ENCODE measurements at regions not wholly inside any gene's neighbourhood (a gene's known extent, or its start where the extent isn't known, plus 50 kb on each side); places are given as distances from the start of the nearest gene placed in this dataset.

- peak; percentile 100 for DNase-seq (ENCODE audit: low read depth)
- TF ChIP-seq CTCF (IDR thresholded peaks at IDR 0.05; ENCODE audit: insufficient read depth, low read length), result no peak
- peak overlapping the region; percentile 11 for H3K4me3 ChIP-seq (ENCODE audit: low read depth, low read length)
These were observed 648.7 kb upstream of the CCDC54 start for GRCh38 chr3:106728315-106729098.

GRCh38 chr3:106729481-106729880 is 647.8 kb upstream of the CCDC54 start:
- H3K4me3 ChIP-seq (ENCODE audit: low read depth, low read length), result no peak overlapping the region
- no peak for DNase-seq (ENCODE audit: low read depth)
- TF ChIP-seq CTCF (IDR thresholded peaks at IDR 0.05; ENCODE audit: insufficient read depth, low read length), result no peak

GRCh38 chr3:106731230-106731629 is 646.0 kb upstream of the CCDC54 start:
- DNase-seq (ENCODE audit: low read depth), result no peak
- TF ChIP-seq CTCF (IDR thresholded peaks at IDR 0.05; ENCODE audit: insufficient read depth, low read length), result no peak
- H3K4me3 ChIP-seq (ENCODE audit: low read depth, low read length), result no peak overlapping the region

GRCh38 chr3:106734712-106735111 is 642.5 kb upstream of the CCDC54 start:
- no peak for TF ChIP-seq CTCF (IDR thresholded peaks at IDR 0.05; ENCODE audit: insufficient read depth, low read length)
- no peak for DNase-seq (ENCODE audit: low read depth)
- no peak overlapping the region for H3K4me3 ChIP-seq (ENCODE audit: low read depth, low read length)

GRCh38 chr3:106737265-106737664 is 640.0 kb upstream of the CCDC54 start:
- TF ChIP-seq CTCF (IDR thresholded peaks at IDR 0.05; ENCODE audit: insufficient read depth, low read length), result no peak
- no peak for DNase-seq (ENCODE audit: low read depth)

GRCh38 chr3:106740116-106740515 is 637.1 kb upstream of the CCDC54 start:
- no peak for TF ChIP-seq CTCF (IDR thresholded peaks at IDR 0.05; ENCODE audit: insufficient read depth, low read length)
- peak; percentile 82 for DNase-seq (ENCODE audit: low read depth)

More at GRCh38 chr3:106737265-106737664, 640.0 kb upstream of the CCDC54 start:
- H3K4me3 ChIP-seq (ENCODE audit: low read depth, low read length), result no peak overlapping the region

More at GRCh38 chr3:106740116-106740515, 637.1 kb upstream of the CCDC54 start:
- no peak overlapping the region for H3K4me3 ChIP-seq (ENCODE audit: low read depth, low read length)
